ENCODE measurements at regions not wholly inside any gene's neighbourhood (a gene's known extent, or its start where the extent isn't known, plus 50 kb on each side); places are given as distances from the start of the nearest gene placed in this dataset.
"Not testable (repeated sequence)": the region's sequence is repeated elsewhere in the genome, so short reads cannot be mapped to it uniquely, and the experiment has no call there.

GRCh38 chr4:135476272-135476671 is 1274.7 kb upstream of the PABPC4L start:
- no peak for DNase-seq
- intact Hi-C loops (cut with DNase I), result no loop called here

DNA sequence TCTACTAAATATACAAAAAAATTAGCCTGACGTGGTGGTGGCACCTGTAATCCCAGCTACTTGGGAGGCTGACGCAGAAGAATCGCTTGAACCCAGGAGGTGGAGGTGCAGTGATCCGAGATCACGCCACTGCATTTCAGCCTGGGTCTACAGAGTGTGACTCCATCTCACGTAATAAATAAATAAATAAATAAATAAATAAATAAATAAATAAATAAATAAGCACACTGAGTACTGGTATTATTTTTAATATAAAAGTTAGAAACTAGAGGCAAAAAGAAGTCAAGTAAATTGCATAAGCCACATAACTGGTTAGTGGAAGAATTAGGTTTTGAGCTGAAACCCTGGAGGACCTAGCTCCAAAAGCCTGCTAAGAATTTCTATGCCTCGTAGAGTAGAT is 1262.7 kb upstream of the PABPC4L start:
- DNase-seq, result no peak
- intact Hi-C loops (cut with DNase I), result no loop called here

DNA sequence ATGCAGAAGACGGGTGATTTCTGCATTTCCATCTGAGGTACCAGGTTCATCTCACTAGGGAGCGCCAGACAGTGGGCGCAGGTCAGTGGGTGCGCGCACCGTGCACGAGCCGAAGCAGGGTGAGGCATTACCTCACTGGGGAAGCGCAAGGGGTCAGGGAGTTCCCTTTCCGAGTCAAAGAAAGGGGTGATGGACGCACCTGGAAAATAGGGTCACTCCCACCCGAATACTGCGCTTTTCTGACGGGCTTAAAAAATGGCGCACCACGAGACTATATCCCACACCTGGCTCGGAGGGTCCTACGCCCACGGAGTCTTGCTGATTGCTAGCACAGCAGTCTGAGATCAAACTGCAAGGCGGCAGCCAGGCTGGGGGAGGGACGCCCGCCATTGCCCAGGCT is 1246.0 kb upstream of the PABPC4L start:
- intact Hi-C loops (cut with DNase I); DNase-seq: not testable (repeated sequence)

DNA sequence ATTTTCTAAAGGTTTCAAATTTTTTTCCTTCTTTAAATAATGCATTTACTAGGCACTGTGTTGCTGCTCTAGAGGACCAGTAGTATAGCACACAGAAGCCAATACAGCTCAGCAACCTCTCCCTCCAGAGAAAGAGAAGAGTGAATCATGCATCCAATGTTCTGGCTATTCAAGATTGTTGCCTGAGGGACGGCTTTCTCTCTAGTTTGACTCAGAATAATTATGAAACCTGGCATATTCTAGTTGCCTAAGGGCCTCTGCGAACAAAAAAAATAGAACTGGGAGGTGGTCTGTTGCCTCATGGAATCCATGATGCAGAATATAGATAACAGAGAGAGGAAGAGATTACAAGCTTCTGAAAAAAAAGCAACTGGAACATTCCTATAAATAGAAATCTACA is 1233.3 kb upstream of the PABPC4L start:
- no peak for DNase-seq
- intact Hi-C loops (cut with DNase I), result no loop called here

GRCh38 chr4:135429528-135429927 is 1227.9 kb upstream of the PABPC4L start:
- intact Hi-C loops (cut with DNase I), result no loop called here
- no peak for DNase-seq

GRCh38 chr4:135418353-135418752 is 1216.8 kb upstream of the PABPC4L start:
- DNase-seq, result no peak
- intact Hi-C loops (cut with DNase I), result no loop called here

GRCh38 chr4:135412213-135412612 is 1210.6 kb upstream of the PABPC4L start:
- DNase-seq, result no peak
- intact Hi-C loops (cut with DNase I), result no loop called here

GRCh38 chr4:135411251-135411650 is 1209.7 kb upstream of the PABPC4L start:
- intact Hi-C loops (cut with DNase I), result no loop called here

DNA sequence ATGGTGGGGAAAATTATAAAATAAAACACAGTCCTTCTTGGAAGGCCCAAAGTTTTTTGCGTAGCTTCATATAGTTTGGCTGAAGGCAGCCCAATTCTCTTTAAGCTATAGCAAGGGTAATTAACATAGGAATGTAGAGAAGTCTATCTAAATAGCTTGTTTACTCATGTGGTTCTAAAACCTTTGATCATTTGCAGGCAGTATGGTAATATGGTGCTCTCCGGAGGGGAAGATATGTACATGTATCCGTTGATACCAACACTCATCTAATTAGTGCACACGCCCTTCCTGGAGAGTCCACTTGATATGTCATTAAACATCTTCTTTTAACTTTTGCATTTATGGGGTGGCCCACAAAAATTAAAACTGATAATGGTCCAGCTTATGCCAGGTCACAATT is 1207.7 kb upstream of the PABPC4L start:
- intact Hi-C loops (cut with DNase I); DNase-seq: not testable (repeated sequence)

More at GRCh38 chr4:135411251-135411650, 1209.7 kb upstream of the PABPC4L start:
- DNase-seq, result no peak

DNA sequence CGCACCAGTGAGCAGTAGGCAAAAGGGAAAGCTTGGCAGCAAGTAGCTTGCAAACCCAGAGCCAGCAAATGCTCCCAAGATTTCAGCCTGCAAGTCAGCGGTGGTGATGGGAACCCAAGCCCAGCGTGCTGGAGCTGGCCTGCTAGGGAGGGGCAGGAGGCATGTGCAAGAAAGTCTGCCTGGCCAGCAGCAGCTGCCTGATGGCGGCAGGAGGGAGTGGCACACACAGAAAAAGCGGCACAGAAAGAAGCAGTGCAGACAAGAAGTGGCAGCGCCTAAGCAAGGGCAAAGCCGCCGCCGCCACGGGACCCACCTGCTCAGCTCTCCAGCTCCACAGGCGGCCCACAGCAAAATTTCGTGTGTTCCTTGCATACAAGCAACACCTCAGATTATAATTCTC is 1206.5 kb upstream of the PABPC4L start:
- no peak for DNase-seq

GRCh38 chr4:135406597-135406996 is 1205.0 kb upstream of the PABPC4L start:
- DNase-seq; intact Hi-C loops (cut with DNase I): not testable (repeated sequence)

More for the DNA sequence above, 1206.5 kb upstream of the PABPC4L start:
- intact Hi-C loops (cut with DNase I), result no loop called here

DNA sequence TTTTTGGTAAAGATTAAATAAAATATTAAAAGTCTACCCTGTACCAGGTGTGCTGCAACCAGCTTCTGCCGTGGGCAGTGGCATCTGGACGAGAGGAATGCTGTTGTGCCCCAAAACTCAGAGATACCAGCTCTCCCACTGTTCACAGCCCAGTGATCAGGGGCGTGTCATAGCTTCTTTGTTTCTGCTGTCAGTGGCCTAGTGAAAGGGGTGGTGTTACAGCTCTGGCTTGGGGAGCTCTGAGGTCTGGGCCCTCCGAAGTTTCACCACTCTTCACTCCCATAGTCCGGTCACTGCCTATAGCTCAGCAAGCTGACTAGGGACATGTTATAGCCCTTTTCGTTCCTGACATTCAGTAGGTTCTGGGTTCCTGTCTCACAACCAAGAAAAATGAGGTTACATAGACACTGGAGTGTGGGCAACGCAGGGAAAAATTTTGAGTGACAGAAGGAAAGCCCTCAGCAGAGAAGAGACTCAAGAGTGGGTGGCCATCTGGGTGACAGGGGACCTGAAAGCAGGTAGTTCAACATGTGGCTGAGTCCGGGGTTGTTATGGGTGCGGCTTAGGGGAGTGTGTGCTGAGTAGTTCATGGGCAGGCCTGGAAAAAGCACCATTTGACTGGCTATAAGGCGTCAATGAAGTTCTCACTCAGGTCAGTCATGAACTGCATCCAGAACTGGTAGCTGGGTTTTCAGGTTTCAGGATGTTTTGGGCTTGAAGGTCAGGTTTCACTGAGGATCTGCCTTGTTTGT is 1184.4 kb upstream of the PABPC4L start:
- no peak for DNase-seq
- intact Hi-C loops (cut with DNase I), result no loop called here

GRCh38 chr4:135383356-135384288 is 1182.0 kb upstream of the PABPC4L start:
- DNase-seq, result no peak
- intact Hi-C loops (cut with DNase I), result no loop called here

DNA sequence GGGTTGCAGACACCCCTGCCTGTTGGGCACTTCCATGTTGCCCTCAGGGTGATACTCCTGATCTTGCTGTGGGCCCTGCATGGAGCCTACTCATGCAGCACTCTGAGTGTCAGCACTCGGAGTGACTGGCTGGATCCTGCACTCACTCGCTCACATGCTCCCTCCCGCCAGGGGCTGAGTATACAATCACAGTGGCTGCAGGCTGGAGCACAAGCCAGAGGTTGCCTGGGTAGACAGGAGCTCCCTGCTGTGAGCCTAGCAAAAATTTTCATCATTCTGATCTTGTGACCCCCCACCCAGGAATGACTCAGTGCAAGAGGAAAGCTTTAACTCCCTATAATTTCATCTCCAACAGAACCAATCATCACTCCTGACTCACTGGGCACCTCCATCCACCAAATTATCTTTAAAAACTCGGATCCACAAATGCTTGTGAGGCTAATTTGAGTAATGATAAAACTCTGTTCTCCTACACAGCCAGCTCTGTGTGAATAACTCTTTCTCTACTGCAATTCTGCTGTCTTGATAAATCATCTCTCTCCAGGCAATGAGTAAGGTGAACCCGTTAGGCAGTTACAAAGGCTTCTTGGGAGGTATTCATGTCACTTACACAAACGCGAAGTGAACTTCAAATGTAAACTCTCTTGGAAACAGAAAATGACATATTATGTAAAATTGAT is 1180.8 kb upstream of the PABPC4L start:
- DNase-seq, result no peak
- intact Hi-C loops (cut with DNase I), result no loop called here

DNA sequence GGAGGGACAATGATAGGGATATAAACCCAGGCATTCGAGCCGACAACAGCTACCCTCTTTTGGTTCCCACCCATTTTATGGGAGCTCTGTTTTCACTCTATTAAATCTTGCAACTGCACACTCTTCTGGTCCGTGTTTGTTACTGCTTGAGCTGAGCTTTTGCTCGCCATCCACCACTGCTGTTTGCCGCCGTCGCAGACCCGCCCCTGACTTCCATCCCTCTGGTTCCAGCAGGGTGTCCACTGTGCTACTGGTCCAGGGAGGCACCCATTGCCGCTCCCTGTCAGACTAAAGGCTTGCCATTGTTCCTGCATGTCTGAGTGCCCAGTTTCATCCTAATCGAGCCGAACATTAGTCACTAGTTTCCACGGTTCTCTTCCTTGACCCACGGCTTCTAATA is 1170.5 kb upstream of the PABPC4L start:
- intact Hi-C loops (cut with DNase I), result no loop called here
- no peak for DNase-seq

DNA sequence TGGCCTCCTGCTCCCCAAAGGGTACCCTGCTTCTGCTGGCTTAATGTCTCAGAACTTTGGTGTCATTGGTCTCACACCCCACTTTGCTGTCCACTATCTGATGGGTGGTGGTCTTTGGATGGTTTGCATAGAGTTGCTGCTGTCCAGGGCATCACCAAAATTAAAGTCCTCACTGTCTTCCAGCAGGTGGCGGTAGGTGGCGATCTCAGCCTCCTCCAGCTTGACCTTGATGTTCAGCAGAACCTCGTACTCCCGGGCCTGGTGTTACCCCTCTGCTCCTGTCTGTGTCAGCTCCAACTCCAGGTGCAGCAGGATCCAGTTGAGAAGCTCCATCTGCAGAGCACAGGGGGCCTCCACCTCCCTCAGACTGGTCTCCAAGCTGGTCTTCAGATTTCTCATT is 1169.5 kb upstream of the PABPC4L start:
- intact Hi-C loops (cut with DNase I), result no loop called here
- no peak for DNase-seq

- intact Hi-C loops (cut with DNase I), result no loop called here
- DNase-seq, result no peak
Measured at GRCh38 chr4:135368831-135369230, 1167.2 kb upstream of the PABPC4L start.

DNA sequence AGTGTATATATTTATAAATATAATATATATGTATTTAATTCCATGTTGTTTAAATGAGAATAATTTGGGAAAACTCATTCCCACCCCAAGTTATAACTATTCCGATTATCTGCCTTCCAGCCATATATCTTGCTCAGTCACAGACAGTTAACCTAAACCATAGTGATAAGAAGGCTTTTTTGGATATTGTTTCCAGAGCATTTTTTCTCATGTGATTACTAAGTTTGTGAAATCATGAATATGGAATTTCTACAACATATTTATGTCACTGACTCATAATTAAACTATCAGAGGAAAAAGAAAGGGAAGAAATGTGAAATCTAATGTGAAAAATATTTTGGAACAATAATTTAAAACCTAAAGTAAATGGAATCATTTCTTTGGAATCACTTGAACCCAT is 1163.5 kb upstream of the PABPC4L start:
- intact Hi-C loops (cut with DNase I), result no loop called here
- DNase-seq, result no peak

DNA sequence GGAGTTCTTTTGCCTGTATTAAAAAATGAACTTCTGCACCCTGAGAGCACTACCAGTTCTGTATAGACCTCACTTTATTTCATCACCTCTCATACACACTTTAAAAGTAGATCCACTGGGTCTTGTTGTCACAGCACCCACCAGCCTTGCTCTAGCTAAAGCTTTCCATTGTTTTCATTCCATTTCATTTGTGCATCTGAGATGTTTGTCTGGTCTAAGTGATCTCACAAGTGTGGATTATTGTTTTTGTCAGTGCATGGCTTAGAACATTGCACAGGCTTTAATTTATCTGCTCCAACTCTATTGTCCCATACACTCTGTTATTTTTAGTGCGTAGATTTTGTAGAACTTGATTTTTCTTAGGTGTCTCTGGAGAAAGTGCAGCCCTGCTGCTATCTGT is 1157.5 kb upstream of the PABPC4L start:
- DNase-seq, result no peak
- intact Hi-C loops (cut with DNase I), result no loop called here

DNA sequence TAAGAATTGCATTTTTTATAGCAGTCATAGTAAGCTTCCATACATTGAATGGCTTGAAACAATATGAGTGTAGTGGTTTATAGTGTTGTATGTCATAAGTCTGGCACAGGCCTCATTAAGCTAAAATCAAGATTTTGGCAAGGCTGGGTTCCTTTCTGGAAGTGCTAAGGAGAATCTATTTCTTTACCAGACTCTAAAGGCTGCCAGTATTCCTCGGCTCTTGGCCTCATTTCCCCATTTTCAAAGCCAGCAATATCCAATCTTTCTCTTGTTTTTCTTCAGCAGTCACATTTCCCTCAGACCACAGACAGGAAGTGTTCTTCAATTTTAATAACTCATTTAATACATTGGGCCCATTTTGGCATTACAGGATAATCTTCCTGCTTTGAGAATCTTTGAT is 1155.5 kb upstream of the PABPC4L start:
- intact Hi-C loops (cut with DNase I), result no loop called here
- no peak for DNase-seq

All from head of caudate nucleus (tissue), 42 donors.